H4 (cell line): ENCODE measurements at regions not wholly inside any gene's neighbourhood (a gene's known extent, or its start where the extent isn't known, plus 50 kb on each side); places are given as distances from the start of the nearest gene placed in this dataset.

ENCODE experiments used
- DNase-seq: peaks from one replicate; pipeline ENCODE4 v3.0.0-alpha.2; 2015; ENCODE audit warnings: low spot score

DNA sequence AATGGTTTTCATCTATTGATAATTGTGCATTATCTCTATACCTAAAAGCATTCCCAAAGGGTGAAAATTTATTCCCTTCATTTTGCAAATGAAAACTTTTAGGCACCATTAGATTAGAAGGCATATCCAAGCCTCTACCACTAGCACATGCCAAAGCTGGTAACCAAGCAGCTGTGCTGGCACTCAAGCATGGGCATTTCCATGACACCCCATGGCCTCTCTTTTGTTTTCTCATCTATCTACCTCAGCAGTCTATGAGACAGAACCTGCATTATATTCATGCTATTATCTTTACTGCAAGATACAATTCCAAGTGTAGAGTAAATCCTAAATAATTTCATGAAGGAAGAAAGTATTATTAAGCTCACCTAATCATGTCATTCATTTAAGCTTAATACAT lies 334.3 kb upstream of the LRRC7 start:
- DNase-seq, result no peak

DNA sequence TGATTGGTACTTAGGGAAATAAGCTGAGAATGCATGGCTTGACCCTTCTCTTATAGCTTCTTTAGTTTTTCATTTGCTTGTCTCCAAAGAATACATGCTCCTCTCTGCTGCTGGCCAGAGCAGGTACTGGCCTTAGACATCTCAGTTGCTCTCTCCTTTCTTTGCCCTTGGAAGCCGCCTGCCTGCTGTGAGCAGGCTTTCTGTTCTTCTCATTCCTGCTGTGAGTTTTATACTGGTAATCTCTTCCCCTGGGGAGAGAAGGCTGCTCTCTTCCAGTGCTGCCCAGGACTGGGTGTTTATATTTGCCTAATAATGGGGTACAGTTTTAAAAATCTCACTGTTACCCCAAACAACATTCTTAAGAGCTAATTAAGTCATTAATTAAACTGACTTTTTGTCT lies 323.5 kb upstream of the LRRC7 start:
- no peak for DNase-seq

DNA sequence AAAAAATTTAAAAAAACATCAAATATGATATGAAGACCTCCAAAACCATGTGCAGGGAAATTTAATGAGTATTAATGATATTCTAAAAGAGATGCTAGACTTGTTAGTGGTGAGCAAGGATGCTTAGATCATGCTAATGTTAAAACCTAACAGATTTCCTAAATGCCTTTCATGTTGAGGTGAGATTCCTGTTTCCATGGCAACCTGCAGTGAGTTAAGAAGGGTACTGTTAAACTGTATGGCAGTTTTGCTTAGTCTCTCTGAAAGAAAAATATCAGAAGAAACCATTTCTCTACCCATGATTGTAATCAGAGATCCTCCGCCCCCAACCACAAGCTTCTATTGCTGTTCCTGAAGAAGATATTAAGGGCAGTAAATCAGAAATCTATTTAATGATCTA lies 321.6 kb upstream of the LRRC7 start:
- DNase-seq, result no peak

DNA sequence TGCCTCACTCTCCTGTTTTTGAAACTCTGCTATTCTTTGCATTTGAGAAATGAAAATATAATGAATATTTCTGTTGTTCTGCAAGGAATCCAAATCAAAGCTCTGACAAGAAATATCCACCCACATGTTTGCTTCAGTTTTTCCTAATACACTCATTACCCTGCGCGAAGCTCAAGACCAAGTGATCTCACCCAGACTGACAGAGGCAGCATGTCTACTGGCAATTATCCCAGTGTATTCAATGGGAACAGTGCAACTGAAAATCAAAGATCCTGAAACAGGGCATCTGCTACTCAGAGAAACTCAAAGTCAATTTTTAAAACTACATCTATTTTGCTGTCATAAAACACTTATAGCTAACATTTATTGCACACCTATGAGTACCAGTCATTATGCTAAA lies 321.0 kb upstream of the LRRC7 start:
- DNase-seq, result no peak

DNA sequence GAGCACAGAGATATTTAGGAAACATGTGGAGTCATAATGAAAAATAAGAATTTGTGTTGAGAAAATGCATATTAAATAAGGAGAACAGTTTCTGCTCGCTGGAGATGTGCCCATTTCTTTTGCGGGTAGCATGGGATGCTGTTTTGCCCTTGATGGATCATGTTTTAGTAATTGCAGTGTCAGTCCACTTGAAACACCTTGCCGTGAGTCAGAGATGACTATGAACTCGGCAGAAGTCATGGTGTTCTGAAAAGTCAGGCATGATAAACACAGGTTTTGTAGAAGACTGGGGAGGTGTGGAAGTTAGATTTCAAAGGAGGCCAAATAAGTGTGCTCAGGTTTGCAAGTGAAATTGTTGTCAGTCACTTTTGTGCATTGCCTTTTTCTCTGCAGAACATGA lies 315.0 kb upstream of the LRRC7 start:
- DNase-seq, result no peak

DNA sequence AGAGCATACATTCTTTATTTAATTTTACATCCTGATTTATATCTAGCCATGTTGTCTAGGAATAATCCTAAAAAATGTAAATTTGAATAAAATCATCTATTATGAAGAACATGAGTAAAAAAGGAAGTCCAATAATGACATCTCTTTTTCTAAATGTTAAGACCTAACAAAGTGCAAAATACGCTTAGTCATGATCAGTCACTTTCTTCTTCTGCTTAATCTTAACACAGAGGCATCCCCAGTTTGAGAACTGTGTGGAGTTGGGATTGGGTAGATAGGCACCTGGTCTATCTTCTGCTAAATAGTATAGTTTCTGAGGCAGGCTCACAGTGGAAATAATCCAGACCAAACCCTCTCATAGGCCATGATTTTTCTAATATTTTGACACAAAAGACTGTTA lies 311.7 kb upstream of the LRRC7 start:
- DNase-seq, result no peak

DNA sequence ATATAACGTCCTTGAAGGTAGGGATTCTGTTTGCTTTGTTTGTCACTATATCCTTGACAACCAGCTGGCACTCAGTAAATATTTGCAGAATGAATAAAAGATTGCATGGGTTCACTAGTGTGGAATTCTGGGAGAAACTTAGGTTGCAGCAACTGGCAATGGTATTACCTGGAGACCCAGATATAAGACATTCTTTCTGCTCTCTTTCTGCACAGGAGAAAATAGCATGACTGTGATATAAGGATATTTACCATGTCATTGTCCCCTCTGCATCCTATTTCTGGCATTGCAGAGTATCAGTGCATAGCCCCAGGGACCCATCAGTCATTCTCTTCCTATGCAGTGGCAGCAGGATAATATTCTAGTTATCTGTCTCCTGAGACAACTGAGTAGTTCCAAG lies 308.9 kb upstream of the LRRC7 start:
- DNase-seq, result no peak

DNA sequence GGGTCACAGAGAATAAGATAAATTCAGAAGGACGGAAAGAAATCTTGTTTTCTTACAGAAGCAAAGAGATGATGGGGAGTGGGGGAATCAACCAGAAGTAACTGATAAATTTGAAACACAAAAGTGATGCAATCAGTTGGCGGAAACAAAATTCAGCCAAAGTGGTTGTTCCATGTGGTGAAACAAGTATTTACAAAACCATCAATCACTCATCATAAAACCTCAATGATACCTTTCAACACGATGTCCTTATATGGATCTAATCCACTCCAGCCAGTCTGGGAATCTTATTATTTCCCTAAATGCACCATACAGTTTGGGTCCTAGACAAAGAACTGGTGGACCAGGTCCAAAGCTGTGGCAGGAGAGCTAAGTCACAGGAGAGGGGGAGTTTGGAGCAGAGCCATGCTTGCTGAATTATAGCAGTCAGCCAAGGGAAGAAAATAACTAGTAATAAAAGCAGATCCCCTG lies 303.8 kb upstream of the LRRC7 start:
- DNase-seq, result peak; percentile 58

DNA sequence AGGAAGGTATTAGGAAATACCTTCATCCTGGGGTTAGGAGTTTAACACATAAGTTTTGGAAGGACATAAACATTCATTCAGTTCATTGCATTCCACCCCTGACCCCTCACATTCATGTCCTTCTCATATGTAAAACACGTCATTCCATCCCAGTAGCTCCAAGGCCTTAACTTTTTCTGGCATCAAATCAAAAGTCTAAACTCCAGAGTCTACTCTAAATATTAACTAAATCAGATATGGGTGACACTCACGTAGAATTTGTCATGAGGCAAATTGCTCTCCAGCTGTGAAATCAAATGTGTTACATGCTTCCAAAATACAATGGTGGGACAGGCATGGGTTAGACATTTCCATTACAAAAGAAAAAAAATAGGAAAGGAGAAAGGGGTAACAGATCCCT lies 298.2 kb upstream of the LRRC7 start:
- no peak for DNase-seq

DNA sequence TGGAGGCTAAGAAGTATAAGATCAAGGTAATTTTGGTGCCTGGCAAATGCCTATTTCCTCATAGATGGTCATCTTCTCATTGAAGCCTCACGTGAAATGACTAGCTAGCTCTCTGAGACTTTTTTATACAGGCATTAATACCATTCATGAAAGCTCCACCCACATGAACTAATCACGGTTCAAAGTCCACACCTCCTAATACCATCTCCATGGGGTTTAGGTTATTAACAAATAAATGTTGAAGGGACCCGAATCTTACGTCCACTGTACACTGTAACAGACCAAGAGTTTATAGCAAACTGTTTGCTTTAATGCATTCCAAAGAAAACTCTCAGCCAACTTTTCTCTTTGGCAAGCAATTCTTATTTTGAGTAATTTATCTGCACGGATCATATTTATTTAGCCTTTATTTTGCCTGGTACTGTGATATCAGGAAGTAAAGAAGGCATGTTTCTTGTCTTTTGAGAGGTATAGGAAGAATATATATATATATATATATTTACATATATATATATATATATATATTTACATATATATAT lies 296.1 kb upstream of the LRRC7 start:
- no peak for DNase-seq

DNA sequence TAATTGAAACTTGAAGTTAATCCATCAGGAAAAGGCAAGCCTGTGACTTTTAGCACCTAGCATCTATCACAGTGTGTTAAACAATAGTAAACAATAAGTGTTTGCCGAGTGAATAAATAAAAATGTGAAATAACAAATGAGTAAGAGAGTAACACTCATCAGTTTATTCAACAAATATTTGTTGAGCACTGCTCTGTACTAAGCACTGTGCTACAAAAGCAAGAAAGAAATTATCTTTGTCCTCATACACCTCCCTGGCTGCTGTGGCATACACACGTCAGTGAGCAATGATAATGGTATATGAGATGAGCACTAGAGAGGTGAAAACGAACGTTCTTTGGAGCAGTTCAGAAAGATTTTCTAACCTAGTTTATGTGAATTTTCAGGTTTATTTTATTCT lies 295.0 kb upstream of the LRRC7 start:
- DNase-seq, result no peak

DNA sequence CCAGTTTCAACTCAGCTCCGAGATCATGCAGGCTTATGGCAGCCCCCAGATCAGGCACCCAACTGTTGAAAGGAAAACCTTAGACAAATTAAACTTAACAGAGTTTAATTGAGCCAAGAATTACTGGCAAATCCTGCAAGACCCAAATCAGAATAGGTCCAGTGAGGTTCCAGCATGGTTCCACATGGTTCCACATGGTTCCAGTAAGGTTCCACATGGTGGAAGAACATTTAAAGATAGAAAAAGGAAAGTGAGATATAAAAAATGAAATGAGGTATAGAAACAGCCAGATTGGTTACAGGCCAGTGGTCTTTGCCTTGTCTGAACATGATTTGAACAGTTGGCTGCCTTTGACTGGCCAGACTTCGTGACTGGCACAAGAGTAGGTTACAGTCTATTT lies 288.8 kb upstream of the LRRC7 start:
- no peak for DNase-seq

DNA sequence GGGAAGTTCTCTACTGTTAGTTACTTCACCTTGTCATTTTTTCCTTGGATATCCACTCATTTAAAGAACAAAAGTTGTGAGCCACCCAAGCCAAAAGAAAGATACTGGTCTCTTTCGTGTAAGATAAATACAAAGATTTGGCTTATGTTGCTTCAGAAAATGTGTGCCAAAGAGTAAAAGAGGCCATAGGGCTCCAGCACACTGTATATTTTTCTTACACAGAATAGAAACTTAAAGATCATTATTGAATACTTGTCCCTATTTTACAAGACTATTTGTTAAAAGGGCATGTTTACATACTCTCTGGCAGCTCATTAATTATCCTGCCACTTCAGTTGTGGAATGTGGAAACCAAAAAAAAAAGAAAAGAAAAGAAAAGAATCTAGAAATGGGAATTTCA lies 284.2 kb upstream of the LRRC7 start:
- DNase-seq, result no peak

DNA sequence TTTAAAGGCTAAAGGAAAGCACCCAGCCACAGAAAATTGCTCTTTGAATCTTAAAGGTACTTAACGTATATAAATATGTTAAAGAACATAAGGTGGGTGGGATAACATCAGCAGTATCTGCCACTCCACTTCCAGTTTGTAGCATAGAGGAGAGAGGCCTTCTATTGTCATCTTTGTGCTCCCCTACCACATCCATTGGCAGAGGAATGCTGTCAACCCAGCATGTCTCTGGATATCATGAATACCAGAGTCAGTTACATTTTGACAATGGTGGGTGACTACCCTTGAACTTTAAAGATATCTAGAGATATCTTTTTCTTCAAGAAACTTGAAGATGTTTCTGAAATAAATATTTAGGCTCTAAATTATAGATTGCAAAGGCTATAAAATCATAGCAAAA lies 283.2 kb upstream of the LRRC7 start:
- DNase-seq, result no peak

DNA sequence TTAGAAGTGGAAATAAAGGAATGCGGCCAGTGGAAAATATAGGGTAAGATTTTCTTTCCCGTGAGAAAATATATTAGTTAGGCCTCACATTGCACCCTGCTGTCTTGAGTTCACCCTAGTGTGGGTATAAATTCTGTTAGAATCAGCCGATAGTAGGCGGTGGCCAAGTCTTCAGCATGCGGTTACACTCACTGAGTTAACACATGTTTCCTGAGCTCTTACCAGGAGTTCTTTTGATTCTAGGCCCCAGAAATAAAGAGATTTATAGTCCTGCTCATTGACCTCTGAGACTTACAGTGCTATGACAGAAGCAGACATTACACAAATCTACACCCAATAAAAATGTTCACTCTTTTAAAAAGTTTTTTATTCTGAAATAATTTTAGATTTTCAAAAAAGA lies 279.3 kb upstream of the LRRC7 start:
- no peak for DNase-seq

DNA sequence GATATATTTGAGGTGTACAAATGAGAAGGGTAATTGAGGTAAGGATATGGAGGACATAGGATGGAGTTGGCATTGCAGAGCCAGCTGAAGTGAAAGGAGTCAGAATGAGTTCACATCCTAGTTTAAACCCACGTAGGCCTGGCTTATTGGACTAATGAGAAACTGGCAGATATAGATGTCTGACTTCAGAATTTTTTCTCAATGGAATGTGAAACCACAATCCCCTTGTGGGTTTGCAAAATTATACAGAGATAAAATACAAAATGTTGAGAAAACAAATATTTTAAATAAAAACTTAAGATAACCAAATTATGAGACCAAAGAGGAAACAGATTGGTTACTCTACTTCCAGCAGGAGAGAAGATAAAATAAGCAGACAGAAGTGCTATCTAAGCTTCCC lies 277.4 kb upstream of the LRRC7 start:
- DNase-seq, result peak; percentile 62

DNA sequence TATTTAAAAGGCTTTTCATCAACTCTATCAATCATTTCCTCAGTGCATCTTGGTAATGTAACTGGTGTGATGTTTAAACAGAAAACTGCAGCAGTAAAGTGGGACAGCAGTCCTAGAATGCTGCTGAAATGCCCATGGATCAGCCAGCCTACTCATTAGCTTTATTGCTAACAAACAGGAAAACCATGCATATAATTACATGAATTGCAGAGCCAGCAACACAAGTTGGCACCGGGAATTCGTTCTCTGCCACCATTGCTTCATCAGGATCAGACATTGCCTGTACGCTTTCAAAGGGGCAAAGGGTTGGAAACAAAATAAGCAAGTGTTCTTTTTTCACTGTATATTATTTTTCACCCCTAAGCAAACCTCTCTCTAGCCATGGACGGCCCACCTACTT lies 276.2 kb upstream of the LRRC7 start:
- DNase-seq, result no peak

DNA sequence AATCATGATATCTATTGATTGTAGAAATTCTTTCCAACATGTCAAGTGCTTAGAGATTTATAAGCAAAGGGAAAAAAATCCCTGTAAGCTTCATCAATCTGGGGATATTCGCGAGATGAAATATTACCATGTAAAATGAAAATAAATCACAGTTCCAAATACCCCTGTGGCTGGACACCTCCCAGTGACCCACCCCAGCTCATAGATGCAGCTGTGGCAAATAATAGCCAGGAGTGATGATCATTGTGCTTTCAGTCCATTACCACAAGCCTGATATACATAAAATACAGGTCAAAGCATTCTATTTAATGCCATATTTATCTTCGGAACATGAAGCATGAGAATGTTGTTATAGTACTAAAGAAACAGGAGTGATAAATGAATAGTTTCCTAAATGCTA lies 274.9 kb upstream of the LRRC7 start:
- DNase-seq, result no peak

DNA sequence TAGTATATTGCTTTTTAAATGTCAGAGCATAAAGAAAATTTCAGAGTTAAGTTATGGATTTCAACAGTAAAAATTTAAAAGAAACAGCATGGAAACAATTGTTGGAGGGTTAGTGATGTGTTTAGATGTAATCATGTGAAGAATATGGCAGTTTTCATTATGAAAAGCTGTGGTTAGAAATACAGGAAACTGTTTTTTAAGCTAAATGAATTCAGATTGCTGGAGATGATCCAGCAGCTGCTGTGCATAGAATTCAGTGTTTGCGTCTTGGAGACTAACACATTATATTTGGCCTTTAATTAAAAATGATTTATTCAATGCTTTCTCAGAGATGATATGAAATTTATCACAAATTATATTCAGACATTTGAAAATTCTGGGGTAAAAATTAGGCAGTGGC lies 273.6 kb upstream of the LRRC7 start:
- no peak for DNase-seq

DNA sequence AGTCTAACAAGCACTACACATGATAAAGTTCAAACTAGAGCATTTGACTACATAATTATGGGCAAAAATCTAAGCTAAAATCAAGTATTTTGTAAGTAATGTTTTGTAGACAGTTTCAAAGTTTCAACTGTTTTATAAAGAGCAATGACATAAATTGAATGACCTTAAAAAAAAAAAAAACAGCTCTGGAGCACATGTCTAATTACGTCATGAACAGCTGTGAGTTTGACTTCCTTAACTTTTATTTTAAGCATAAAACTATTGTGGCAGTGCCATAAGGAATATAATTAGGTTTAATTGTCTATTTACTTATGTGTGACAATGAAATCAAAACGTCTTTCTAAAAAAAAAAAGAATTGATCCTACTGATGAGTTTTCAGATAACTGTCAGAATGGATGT lies 272.5 kb upstream of the LRRC7 start:
- no peak for DNase-seq

DNA sequence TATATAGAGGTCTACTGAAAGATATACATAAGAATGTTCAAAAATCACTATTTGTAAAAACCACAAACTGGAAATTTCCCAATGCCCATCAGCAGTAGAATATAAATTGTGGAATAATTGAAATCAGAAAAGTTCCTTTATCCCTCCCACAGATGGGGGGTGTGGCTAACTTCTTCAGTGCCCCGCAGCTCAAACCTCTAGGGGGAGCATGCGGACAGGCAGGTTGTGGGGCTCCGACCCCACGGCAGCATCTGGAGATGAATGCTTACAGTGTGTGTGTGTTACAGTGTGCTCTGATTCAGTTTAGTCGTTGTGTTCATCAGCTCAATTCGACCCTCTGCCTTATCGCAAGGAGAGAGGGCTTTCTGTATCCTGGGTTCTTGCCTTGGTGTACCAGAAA lies 262.1 kb upstream of the LRRC7 start:
- DNase-seq, result peak; percentile 20

DNA sequence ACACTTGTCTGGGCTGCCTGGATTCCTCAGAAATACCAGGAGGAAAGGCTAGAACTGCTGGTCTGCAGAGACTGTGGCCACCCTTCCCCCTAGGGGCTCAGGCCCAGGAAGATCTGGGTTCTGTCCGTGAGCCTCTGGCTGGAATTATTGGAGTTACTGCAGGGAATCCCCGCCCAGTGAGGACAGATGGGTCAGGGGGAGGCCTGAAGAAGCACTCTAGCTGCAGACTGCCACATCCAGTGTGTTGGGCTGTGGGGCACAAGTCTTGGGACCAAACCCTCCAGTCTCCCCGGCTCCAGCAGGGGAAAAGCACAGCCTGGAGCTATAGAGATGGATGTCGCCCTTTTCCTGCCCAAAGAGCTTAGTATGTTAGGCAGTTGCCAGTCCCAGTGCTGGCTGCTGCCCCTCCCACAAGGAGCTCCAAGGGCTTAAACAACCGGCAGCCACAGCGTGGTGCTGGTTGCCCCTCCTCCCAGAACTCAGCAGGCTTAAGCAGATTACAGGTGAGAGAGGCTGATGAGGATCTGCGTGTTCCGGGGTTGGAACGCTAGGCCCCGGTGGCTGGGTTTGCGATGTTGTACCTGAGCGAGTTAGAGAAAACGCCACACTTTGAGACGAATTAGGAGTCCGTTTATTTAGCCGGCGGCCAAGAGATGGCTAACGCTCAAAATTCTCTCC lies 255.5 kb upstream of the LRRC7 start:
- DNase-seq, result no peak

DNA sequence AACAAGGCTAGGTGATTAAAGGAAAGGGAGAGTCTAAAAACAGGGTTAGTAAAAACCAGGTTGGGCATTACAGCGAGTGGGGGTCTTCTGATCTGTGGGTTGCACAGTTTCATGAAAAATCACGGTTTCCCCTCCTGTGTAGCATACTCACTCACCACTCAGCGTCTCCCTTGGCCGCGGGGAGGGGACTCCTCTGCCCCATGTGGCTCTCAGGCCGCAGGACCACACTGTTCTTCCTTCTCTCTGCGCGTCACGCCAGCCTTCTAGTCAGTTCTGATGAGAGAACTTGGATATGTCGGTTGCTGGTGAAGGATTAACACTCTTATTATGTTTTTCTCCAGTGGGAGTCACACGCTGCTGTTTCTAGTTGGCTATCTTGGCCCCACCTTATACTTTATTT lies 254.6 kb upstream of the LRRC7 start:
- no peak for DNase-seq

DNA sequence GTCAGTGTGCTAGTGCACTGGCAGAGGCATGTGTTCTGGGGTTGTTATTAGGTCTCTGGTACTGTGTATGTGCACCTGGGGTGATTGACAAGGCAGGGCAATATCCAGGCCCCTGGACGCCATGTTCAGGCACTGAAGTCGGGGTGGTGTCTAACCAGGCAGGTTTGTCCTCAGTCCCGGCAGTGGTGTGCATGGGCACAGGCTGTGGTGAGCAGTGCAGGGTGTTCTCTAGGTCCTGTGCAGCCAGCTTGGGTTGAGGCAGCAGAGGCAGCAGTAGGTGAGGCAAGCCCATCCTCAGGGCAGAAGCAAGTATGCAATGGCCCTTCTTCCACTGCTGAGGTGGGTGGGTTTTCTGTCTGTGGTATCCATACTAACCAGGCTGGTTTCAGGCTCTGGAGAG lies 252.3 kb upstream of the LRRC7 start:
- no peak for DNase-seq
